ENCODE measurements at regions not wholly inside any gene's neighbourhood (a gene's known extent, or its start where the extent isn't known, plus 50 kb on each side); places are given as distances from the start of the nearest gene placed in this dataset.

DNA sequence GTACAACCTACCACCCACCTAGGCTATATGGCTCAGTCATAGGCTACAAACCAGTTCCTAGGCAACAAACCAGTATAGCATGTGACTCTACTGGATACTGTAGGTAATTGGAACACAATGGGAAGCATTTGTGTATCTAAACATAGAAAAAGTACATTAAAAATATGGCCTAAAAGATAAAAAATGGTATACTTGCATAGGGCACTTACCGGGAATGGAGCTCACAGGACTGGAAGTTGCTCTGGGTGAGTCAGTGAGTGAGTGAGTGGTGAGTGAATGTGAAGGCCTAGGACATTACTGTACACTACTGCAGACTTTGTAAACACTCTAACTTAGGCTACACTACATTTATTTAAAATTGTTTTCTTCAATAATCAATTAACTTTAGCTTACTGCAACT is 139.2 kb upstream of the RBPJ start:
- DNase-seq: no peak
- H3K27ac ChIP-seq: no peak overlapping the region
- H3K4me3 ChIP-seq: no peak overlapping the region
- H3K27me3 ChIP-seq: no peaks in the 10 kb centered on the region
- 79 to 88% methylated on average over 1 of the region's 1 CpG for WGBS, 2 donors
- no peaks in the 10 kb centered on the region for H3K36me3 ChIP-seq
- no peaks in the 10 kb centered on the region for H3K9me3 ChIP-seq
- TF ChIP-seq EP300 (IDR thresholded peaks at IDR 0.05): no peak
- no peak for TF ChIP-seq POLR2A (IDR thresholded peaks at IDR 0.05)
- TF ChIP-seq, protein P1, sequence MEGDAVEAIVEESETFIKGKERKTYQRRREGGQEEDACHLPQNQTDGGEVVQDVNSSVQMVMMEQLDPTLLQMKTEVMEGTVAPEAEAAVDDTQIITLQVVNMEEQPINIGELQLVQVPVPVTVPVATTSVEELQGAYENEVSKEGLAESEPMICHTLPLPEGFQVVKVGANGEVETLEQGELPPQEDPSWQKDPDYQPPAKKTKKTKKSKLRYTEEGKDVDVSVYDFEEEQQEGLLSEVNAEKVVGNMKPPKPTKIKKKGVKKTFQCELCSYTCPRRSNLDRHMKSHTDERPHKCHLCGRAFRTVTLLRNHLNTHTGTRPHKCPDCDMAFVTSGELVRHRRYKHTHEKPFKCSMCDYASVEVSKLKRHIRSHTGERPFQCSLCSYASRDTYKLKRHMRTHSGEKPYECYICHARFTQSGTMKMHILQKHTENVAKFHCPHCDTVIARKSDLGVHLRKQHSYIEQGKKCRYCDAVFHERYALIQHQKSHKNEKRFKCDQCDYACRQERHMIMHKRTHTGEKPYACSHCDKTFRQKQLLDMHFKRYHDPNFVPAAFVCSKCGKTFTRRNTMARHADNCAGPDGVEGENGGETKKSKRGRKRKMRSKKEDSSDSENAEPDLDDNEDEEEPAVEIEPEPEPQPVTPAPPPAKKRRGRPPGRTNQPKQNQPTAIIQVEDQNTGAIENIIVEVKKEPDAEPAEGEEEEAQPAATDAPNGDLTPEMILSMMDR (IDR thresholded peaks at IDR 0.05): no peak
- no peak for TF ChIP-seq POLR2AphosphoS5 (IDR thresholded peaks at IDR 0.05)
- ATAC-seq (ENCODE audit: low FRiP score in 2 of 2): no peak
- H3K4me1 ChIP-seq: no peaks in the 10 kb centered on the region

DNA sequence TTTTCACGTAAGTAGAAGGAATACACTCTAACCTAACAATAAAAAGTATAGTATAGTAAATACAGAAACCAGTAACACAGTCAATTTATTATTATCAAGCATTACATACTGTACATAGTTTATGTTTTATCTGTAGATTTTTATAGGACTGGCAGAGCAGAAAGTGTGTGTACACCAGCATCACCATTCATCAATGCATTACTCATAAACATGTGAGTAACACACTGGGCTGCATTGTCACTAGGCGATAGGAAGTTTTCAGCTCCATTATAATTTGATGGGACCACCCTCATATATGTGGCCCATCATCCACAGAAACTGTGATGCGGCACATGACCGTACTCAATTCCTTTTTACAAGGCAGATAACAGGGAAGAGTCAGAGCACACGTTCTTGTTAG is 137.8 kb upstream of the RBPJ start:
- WGBS, 2 donors: 92 to 93% methylated on average over 5 of the region's 5 CpGs
- no peak overlapping the region for H3K4me3 ChIP-seq
- H3K9me3 ChIP-seq: no peaks in the 10 kb centered on the region
- no peak for ATAC-seq (ENCODE audit: low FRiP score in 2 of 2)
- no peaks in the 10 kb centered on the region for H3K4me1 ChIP-seq
- no peaks in the 10 kb centered on the region for H3K27me3 ChIP-seq
- DNase-seq: no peak
- no peak overlapping the region for H3K27ac ChIP-seq
- H3K36me3 ChIP-seq: no peaks in the 10 kb centered on the region
- TF ChIP-seq, protein P1 (IDR thresholded peaks at IDR 0.05): no peak
- TF ChIP-seq EP300 (IDR thresholded peaks at IDR 0.05) (no peak), POLR2A (IDR thresholded peaks at IDR 0.05) (no peak), POLR2AphosphoS5 (IDR thresholded peaks at IDR 0.05) (no peak)

DNA sequence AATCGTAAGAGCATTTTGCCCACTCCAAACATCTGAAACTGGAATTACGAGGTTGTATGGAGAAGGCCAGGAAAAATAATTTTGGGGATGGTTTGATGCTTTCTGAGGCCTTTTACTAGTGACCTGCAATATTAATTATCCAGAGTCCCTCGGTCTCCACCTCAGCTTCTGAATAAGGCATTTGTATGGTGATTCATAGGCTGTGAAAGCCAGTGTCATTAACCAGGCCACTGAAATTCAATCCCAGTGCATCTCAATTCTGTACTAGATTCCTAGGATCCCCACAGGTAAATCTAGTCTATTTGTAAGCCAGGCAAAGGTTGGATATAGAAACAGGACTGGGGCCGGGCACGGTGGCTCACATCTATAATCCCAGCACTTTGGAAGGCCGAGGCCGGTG is 135.4 kb upstream of the RBPJ start:
- H3K4me3 ChIP-seq: no peak overlapping the region
- ATAC-seq (ENCODE audit: low FRiP score in 2 of 2): no peak
- H3K36me3 ChIP-seq: no peaks in the 10 kb centered on the region
- no peaks in the 10 kb centered on the region for H3K4me1 ChIP-seq
- 97% methylated on average over 7 of the region's 7 CpGs for WGBS, 2 donors
- TF ChIP-seq, protein P1 (IDR thresholded peaks at IDR 0.05): no peak
- TF ChIP-seq POLR2A (IDR thresholded peaks at IDR 0.05) (no peak), EP300 (IDR thresholded peaks at IDR 0.05) (no peak), POLR2AphosphoS5 (IDR thresholded peaks at IDR 0.05) (no peak)
- H3K27ac ChIP-seq: no peak overlapping the region
- H3K27me3 ChIP-seq: no peaks in the 10 kb centered on the region
- no peaks in the 10 kb centered on the region for H3K9me3 ChIP-seq
- DNase-seq: no peak

DNA sequence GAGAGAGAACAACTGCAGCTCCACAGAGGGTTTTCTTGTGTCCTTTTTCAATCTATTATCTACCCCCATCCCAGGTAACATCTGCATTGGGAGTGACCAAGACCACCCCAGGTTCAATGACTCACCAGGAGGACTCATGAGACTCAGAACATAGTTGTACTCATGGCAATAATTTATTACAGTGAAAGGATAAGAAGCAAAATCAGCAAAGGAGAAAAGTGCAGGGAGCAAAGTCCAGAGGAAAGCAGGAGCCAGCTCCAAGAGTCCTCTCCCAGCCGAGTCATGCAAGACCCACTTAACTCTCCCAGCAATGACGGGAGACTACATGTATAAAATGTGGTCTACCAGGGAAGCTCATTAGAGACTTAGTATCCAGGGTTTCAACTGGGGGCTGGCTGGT is 129.5 kb upstream of the RBPJ start:
- no peaks in the 10 kb centered on the region for H3K9me3 ChIP-seq
- 83 to 95% methylated on average over 2 of the region's 2 CpGs for WGBS, 2 donors
- no peak overlapping the region for H3K27ac ChIP-seq
- H3K4me3 ChIP-seq: no peak overlapping the region
- no peaks in the 10 kb centered on the region for H3K27me3 ChIP-seq
- DNase-seq (no peak), ATAC-seq (ENCODE audit: low FRiP score in 2 of 2) (no peak)
- peaks cover 0 to 2% (median 0%) of the 10 kb centered on the region in 4 donors for H3K4me1 ChIP-seq
- H3K36me3 ChIP-seq: no peaks in the 10 kb centered on the region
- no peak for TF ChIP-seq EP300 (IDR thresholded peaks at IDR 0.05)
- TF ChIP-seq, protein P1 (IDR thresholded peaks at IDR 0.05): no peak
- TF ChIP-seq POLR2A (IDR thresholded peaks at IDR 0.05): no peak
- TF ChIP-seq POLR2AphosphoS5 (IDR thresholded peaks at IDR 0.05): no peak
